CD4-positive, alpha-beta T cell (primary cell): ENCODE measurements at regions not wholly inside any gene's neighbourhood (a gene's known extent, or its start where the extent isn't known, plus 50 kb on each side); places are given as distances from the start of the nearest gene placed in this dataset.
"Not testable (repeated sequence)": the region's sequence is repeated elsewhere in the genome, so short reads cannot be mapped to it uniquely, and the experiment has no call there.

ENCODE experiments used
- ATAC-seq: fragments of 200-7000 bp; cut with Tn5 transposase; one replicate; pipeline ENCODE4 v1.10.0; 2022; ENCODE audit warnings: mild to moderate bottlenecking; ENCODE audit not compliant: poor library complexity
- CTCF ChIA-PET: fragments of 350-600 bp; sonication (Branson Sonifier 250); formaldehyde crosslinking; loops from one replicate; lab custom pipeline; 2021; ENCODE audit warnings: antibody characterized with exemption, inconsistent platforms; lab: Charles Lee
- POLR2A ChIA-PET: fragments of 350-600 bp; sonication (Branson Sonifier 250); formaldehyde crosslinking; loops from one replicate; lab custom pipeline; 2021; ENCODE audit warnings: antibody characterized with exemption, inconsistent platforms; lab: Charles Lee
- DNase-seq, 14 experiments: peaks; one replicate each; pipeline ENCODE4 v3.0.0-alpha.2; 2013 to 2020; ENCODE audit warnings: mixed read lengths in 2 of 14
- H3K27ac ChIP-seq, 2 donors: one replicate each; pipeline versions ENCODE4 v1.5.1 to v1.7.0; 2013; ENCODE audit warnings: low read length in 2 of 2, low read depth in 1 of 2, mild to moderate bottlenecking in 1 of 2
- H3K27me3 ChIP-seq, 2 experiments: 1 replicate in 1 of 2; 2 replicates in 1 of 2; pipeline versions ENCODE4 v1.6.1 to v1.7.0; 2013; ENCODE audit warnings: low read length in 2 of 2, control low read depth in 1 of 2, mild to moderate bottlenecking in 1 of 2, moderate library complexity in 1 of 2; ENCODE audit not compliant: insufficient read depth in 2 of 2, control insufficient read depth in 1 of 2
- H3K36me3 ChIP-seq: one replicate; pipeline ENCODE4 v1.6.1; 2013; ENCODE audit warnings: low read length, control low read depth; ENCODE audit not compliant: insufficient read depth
- H3K4me1 ChIP-seq: one replicate; pipeline ENCODE4 v1.6.1; 2013; ENCODE audit warnings: low read length, control low read depth; ENCODE audit not compliant: insufficient read depth
- H3K4me3 ChIP-seq: one replicate; pipeline ENCODE4 v1.5.1; 2013; ENCODE audit warnings: mild to moderate bottlenecking, low read length, moderate library complexity
- H3K9me3 ChIP-seq, 2 experiments: 1 replicate in 1 of 2; 2 replicates in 1 of 2; pipeline versions ENCODE4 v1.6.1 to v1.7.0; 2013; ENCODE audit warnings: low read length in 2 of 2, mild to moderate bottlenecking in 2 of 2, control low read depth in 1 of 2, moderate library complexity in 1 of 2; ENCODE audit not compliant: control insufficient read depth in 1 of 2, insufficient read depth in 1 of 2
- H3K27ac Mint-ChIP-seq: one replicate; pipeline ENCODE4 v1.8.0; 2020; ENCODE audit warnings: mixed read lengths
- H3K27me3 Mint-ChIP-seq: one replicate; pipeline ENCODE4 v1.8.0; 2021; ENCODE audit warnings: mixed read lengths
- H3K36me3 Mint-ChIP-seq: one replicate; pipeline ENCODE4 v1.8.0; 2021; ENCODE audit warnings: low read depth, mixed read lengths
- H3K4me1 Mint-ChIP-seq: one replicate; pipeline ENCODE4 v1.8.0; 2021; ENCODE audit warnings: low read depth, mixed read lengths
- H3K4me3 Mint-ChIP-seq: one replicate; pipeline ENCODE4 v1.8.0; 2020; ENCODE audit warnings: mild to moderate bottlenecking, mixed read lengths
- H3K9me3 Mint-ChIP-seq: one replicate; pipeline ENCODE4 v1.8.0; 2020; ENCODE audit warnings: mixed read lengths
- intact Hi-C, 2 experiments: fragments of 100-400 bp; cut with DNase I in 1 of 2; cut with micrococcal nuclease in 1 of 2; formaldehyde crosslinking; loops; one replicate each; pipeline versions ENCODE4 v1.15.1 to v1.9.0; 2023 to 2025; cut with DNase I, micrococcal nuclease
- TF ChIP-seq, protein P1 (sequence below): fragments of 200-600 bp; IDR thresholded peaks from one replicate; pipeline ENCODE4 v1.8.0; 2022; ENCODE audit warnings: antibody characterized with exemption, mild to moderate bottlenecking

GRCh38 chrX:112233164-112233563 lies 150.6 kb upstream of the TRPC5 start:
- Mint-ChIP-seq H3K4me3 (no peak overlapping the region), H3K9me3 (no peaks in the 10 kb centered on the region), H3K27ac (no peak overlapping the region), H3K36me3 (no peaks in the 10 kb centered on the region), H3K27me3 (no peaks in the 10 kb centered on the region), H3K4me1 (no peaks in the 10 kb centered on the region)
- ATAC-seq (no peak), DNase-seq (no peak)
- Histone ChIP-seq H3K4me1 (no peaks in the 10 kb centered on the region), H3K36me3 (no peaks in the 10 kb centered on the region), H3K27ac (no peak overlapping the region), H3K27me3 (no peaks in the 10 kb centered on the region), H3K9me3 (no peaks in the 10 kb centered on the region), H3K4me3 (no peak overlapping the region)
- TF ChIP-seq, protein P1, sequence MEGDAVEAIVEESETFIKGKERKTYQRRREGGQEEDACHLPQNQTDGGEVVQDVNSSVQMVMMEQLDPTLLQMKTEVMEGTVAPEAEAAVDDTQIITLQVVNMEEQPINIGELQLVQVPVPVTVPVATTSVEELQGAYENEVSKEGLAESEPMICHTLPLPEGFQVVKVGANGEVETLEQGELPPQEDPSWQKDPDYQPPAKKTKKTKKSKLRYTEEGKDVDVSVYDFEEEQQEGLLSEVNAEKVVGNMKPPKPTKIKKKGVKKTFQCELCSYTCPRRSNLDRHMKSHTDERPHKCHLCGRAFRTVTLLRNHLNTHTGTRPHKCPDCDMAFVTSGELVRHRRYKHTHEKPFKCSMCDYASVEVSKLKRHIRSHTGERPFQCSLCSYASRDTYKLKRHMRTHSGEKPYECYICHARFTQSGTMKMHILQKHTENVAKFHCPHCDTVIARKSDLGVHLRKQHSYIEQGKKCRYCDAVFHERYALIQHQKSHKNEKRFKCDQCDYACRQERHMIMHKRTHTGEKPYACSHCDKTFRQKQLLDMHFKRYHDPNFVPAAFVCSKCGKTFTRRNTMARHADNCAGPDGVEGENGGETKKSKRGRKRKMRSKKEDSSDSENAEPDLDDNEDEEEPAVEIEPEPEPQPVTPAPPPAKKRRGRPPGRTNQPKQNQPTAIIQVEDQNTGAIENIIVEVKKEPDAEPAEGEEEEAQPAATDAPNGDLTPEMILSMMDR: no peak
- ChIA-PET CTCF (interaction anchor here (2.3 kb wide), 1 partner anchor 11 kb away, joined by 7 read pairs; no protein-coding TSS in a partner anchor), POLR2A (no interaction called here)
- intact Hi-C loops: no loop called here

DNA sequence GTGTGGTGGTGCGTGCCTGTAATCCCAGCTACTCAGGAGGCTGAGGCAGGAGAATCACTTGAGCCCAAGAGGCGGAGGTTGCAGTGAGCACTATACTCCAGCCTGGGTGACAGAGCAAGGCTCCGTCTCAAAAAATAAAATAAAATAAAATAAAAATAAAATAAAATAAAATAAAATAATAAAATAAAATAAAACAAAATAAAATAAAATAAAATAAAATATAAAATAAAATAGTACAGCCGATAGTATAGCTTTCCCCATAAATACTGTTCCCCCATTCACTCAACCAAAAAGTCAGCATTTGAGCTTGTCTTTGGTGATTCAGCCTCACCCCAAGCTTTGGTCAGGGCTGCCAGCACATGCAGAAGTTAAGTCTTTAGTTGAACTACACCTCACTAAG lies 144.2 kb upstream of the TRPC5 start:
- H3K9me3 Mint-ChIP-seq: not testable (repeated sequence)

DNA sequence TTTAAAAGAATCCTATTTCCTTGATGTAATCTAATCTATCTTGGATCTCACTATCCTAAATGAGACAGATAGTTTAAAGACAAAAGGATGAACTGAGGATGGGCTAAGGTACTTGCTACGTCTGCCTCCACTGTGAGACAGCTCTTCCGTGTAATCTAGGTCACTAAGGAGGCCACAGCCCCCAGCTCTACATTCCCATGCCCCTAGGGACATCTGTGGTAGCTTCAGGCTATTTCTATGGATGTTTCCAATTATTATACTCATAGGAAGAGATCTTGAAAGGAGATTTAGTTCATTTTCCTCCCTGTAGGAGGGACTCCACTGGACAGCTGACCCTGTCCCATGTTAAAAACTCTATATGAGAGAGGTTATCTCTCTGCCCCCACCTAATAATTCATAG lies 140.8 kb upstream of the TRPC5 start:
- CTCF ChIA-PET: no interaction called here
- no peak overlapping the region for H3K27ac Mint-ChIP-seq
- no peak overlapping the region for H3K4me3 Mint-ChIP-seq

More for the DNA sequence above, 144.2 kb upstream of the TRPC5 start:
- H3K4me3 Mint-ChIP-seq, ATAC-seq, H3K9me3 ChIP-seq, DNase-seq, POLR2A ChIA-PET, H3K4me1 ChIP-seq, H3K4me3 ChIP-seq, H3K36me3 ChIP-seq, H3K27ac ChIP-seq, H3K27ac Mint-ChIP-seq, H3K27me3 Mint-ChIP-seq, intact Hi-C loops, H3K4me1 Mint-ChIP-seq, H3K36me3 Mint-ChIP-seq, CTCF ChIA-PET, H3K27me3 ChIP-seq: not testable (repeated sequence)

DNA sequence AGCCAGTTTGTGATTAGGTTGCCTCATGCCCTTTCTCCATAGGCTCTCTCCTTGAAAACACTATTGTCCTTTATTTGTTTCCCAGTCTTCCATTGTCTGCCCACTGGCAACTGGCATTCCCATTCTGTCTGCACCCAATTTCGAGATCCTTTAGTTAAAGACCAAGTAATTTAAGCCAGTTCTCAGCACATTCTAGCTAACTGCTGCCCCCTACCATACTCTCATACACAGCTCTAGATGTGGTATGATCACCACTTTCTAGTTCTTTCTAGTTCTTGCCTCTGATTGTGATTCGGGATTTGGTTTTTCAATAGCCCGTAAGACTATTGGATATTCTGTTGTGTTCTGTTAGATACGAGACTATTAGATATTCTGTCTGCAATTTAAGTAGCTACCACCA lies 135.8 kb upstream of the TRPC5 start:
- no peak overlapping the region for H3K4me3 ChIP-seq
- ATAC-seq: no peak
- ChIA-PET POLR2A (no interaction called here), CTCF (no interaction called here)
- H3K36me3 ChIP-seq: no peaks in the 10 kb centered on the region
- Mint-ChIP-seq H3K36me3 (no peaks in the 10 kb centered on the region), H3K4me1 (no peaks in the 10 kb centered on the region), H3K27ac (no peak overlapping the region), H3K27me3 (no peaks in the 10 kb centered on the region), H3K4me3 (no peak overlapping the region), H3K9me3 (no peaks in the 10 kb centered on the region)
- DNase-seq: no peak
- no peaks in the 10 kb centered on the region for H3K9me3 ChIP-seq
- no peak overlapping the region for H3K27ac ChIP-seq
- H3K4me1 ChIP-seq: no peaks in the 10 kb centered on the region
- intact Hi-C loops: no loop called here
- TF ChIP-seq, protein P1: no peak
- H3K27me3 ChIP-seq: no peaks in the 10 kb centered on the region

More for the DNA sequence above, 140.8 kb upstream of the TRPC5 start:
- Histone ChIP-seq H3K27me3 (no peaks in the 10 kb centered on the region), H3K27ac (no peak overlapping the region), H3K36me3 (no peaks in the 10 kb centered on the region), H3K4me1 (no peaks in the 10 kb centered on the region), H3K9me3 (no peaks in the 10 kb centered on the region), H3K4me3 (no peak overlapping the region)
- no peaks in the 10 kb centered on the region for H3K9me3 Mint-ChIP-seq
- POLR2A ChIA-PET: no interaction called here
- DNase-seq (no peak), ATAC-seq (no peak)
- H3K36me3 Mint-ChIP-seq: no peaks in the 10 kb centered on the region
- no peaks in the 10 kb centered on the region for H3K27me3 Mint-ChIP-seq
- TF ChIP-seq, protein P1: no peak
- H3K4me1 Mint-ChIP-seq: no peaks in the 10 kb centered on the region
- intact Hi-C loops: no loop called here
